NT2/D1 (cell line): ENCODE measurements at regions not wholly inside any gene's neighbourhood (a gene's known extent, or its start where the extent isn't known, plus 50 kb on each side); places are given as distances from the start of the nearest gene placed in this dataset.

Source experiments
- SUZ12 ChIP-seq: IDR thresholded peaks from 2 replicates; pipeline ENCODE4 v1.6.1; 2011; ENCODE audit not compliant: insufficient read length, insufficient read depth; ENCODE audit errors: extremely low read depth
- YY1 ChIP-seq: IDR thresholded peaks from 2 replicates; pipeline ENCODE4 v1.6.1; 2011; ENCODE audit not compliant: insufficient read length, insufficient read depth

GRCh38 chr5:167921796-167922195 is 369.6 kb upstream of the WWC1 start:
- no peak for TF ChIP-seq SUZ12
- no peak for TF ChIP-seq YY1
